A204.1 (cell line): ENCODE measurements at regions not wholly inside any gene's neighbourhood (a gene's known extent, or its start where the extent isn't known, plus 50 kb on each side); places are given as distances from the start of the nearest gene placed in this dataset.

Experiments
- FAIRE-seq: peaks from 2 replicates; lab custom pipeline; 2012; peaks lifted over from hg19 to GRCh38; lab: Jason Lieb, UNC

GRCh38 chr7:124489925-124490324 is 275.7 kb downstream of the GPR37 start:
- FAIRE-seq: no peak

- no peak for FAIRE-seq
Measured at GRCh38 chr7:124489082-124489819, 276.3 kb downstream of the GPR37 start.

- no peak for FAIRE-seq
Measured at GRCh38 chr7:124482229-124482628, 283.4 kb downstream of the GPR37 start.

GRCh38 chr7:124480821-124481290 is 284.7 kb downstream of the GPR37 start:
- FAIRE-seq: no peak

- no peak for FAIRE-seq
Measured at GRCh38 chr7:124480036-124480820, 285.4 kb downstream of the GPR37 start.

- no peak for FAIRE-seq
Measured at GRCh38 chr7:124462249-124462648, 303.3 kb downstream of the GPR37 start.

- FAIRE-seq: no peak
Measured at GRCh38 chr7:124460555-124460954, 305.0 kb downstream of the GPR37 start.

GRCh38 chr7:124460056-124460450 is 305.5 kb downstream of the GPR37 start:
- no peak for FAIRE-seq

- FAIRE-seq: no peak
Measured at GRCh38 chr7:124459101-124460055, 306.2 kb downstream of the GPR37 start.

- FAIRE-seq: no peak
Measured at GRCh38 chr7:124457841-124458240, 307.8 kb downstream of the GPR37 start.

GRCh38 chr7:124456286-124456685 is 309.3 kb downstream of the GPR37 start:
- no peak for FAIRE-seq

- FAIRE-seq: no peak
Measured at GRCh38 chr7:124452186-124452585, 313.4 kb downstream of the GPR37 start.

GRCh38 chr7:124449896-124450295 is 315.7 kb downstream of the GPR37 start:
- FAIRE-seq: no peak

- FAIRE-seq: no peak
Measured at GRCh38 chr7:124444696-124445480, 320.7 kb downstream of the GPR37 start.

GRCh38 chr7:124443762-124444161 is 321.8 kb downstream of the GPR37 start:
- FAIRE-seq: no peak

GRCh38 chr7:124440081-124440480 is 325.5 kb downstream of the GPR37 start:
- FAIRE-seq: no peak

GRCh38 chr7:124432009-124432578 is 333.5 kb downstream of the GPR37 start:
- FAIRE-seq: no peak

GRCh38 chr7:124429923-124430322 is 335.7 kb downstream of the GPR37 start:
- no peak for FAIRE-seq

GRCh38 chr7:124428781-124429180 is 336.8 kb downstream of the GPR37 start:
- FAIRE-seq: no peak

GRCh38 chr7:124426621-124427020 is 339.0 kb downstream of the GPR37 start:
- no peak for FAIRE-seq

GRCh38 chr7:124423863-124424262 is 341.7 kb downstream of the GPR37 start:
- no peak for FAIRE-seq
